GM12801 (cell line): ENCODE measurements at regions not wholly inside any gene's neighbourhood (a gene's known extent, or its start where the extent isn't known, plus 50 kb on each side); places are given as distances from the start of the nearest gene placed in this dataset.

Experiments
- TF ChIP-seq, protein P1 (sequence below): IDR thresholded peaks from one replicate; pipeline ENCODE4 v1.5.1; 2011; ENCODE audit warnings: control low read depth; ENCODE audit not compliant: insufficient read length; ENCODE audit errors: extremely low read depth

DNA sequence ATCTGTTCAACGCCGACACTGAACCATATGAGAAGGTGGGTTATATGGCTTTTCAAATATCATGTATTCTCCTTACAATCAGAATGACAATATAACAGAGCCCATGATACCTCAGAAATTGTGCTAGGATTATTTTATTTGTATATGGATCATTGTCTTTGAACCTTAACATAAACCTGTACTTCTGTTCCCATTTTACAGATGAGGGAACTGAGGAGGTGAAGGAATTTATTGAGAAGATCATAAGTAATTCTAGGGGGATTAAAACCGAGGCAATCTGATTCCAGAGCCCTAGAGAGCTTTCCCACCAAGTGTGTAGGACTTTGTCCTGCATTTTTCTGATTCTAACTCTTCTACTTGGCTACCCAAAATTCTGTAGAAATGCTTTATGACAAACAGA is 279.8 kb upstream of the FANCL start:
- TF ChIP-seq, protein P1, sequence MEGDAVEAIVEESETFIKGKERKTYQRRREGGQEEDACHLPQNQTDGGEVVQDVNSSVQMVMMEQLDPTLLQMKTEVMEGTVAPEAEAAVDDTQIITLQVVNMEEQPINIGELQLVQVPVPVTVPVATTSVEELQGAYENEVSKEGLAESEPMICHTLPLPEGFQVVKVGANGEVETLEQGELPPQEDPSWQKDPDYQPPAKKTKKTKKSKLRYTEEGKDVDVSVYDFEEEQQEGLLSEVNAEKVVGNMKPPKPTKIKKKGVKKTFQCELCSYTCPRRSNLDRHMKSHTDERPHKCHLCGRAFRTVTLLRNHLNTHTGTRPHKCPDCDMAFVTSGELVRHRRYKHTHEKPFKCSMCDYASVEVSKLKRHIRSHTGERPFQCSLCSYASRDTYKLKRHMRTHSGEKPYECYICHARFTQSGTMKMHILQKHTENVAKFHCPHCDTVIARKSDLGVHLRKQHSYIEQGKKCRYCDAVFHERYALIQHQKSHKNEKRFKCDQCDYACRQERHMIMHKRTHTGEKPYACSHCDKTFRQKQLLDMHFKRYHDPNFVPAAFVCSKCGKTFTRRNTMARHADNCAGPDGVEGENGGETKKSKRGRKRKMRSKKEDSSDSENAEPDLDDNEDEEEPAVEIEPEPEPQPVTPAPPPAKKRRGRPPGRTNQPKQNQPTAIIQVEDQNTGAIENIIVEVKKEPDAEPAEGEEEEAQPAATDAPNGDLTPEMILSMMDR: no peak

DNA sequence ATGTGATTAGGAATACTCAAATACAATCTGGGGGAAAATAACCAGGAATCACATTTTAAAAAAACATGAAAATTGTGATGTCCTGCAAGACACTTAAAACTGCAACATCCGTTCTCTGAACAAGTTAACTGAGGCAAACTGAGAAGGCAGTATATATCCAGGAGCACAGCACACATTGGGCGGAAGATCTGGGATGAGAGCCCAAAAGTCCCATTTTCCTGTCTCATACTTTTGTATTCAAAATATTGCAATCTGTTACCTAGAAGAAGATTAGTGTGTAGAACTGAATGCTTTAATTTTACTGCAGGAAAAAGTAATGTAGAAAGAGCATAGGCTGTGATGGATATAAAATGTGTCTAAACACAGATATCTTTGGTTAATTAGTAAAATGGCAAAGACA is 276.8 kb upstream of the FANCL start:
- TF ChIP-seq, protein P1: no peak

DNA sequence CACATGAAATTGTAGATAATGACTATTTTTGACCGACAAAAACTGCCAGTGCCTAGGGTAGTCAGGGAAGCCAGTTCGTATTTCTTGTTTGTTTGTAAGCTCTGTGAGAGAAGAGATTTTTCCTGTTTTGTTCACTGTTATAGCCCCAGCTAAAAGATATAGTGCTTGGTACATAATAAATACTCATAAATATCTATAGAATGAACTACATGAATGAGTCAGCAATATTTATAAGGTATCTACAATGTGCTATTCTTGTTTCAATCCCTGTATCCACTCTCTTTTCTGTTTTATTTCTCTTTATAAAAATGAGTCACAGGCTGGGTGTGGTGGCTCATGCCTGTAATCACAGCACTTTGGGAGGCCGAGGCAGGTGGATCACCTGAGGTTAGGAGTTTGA is 275.6 kb upstream of the FANCL start:
- TF ChIP-seq, protein P1: no peak

DNA sequence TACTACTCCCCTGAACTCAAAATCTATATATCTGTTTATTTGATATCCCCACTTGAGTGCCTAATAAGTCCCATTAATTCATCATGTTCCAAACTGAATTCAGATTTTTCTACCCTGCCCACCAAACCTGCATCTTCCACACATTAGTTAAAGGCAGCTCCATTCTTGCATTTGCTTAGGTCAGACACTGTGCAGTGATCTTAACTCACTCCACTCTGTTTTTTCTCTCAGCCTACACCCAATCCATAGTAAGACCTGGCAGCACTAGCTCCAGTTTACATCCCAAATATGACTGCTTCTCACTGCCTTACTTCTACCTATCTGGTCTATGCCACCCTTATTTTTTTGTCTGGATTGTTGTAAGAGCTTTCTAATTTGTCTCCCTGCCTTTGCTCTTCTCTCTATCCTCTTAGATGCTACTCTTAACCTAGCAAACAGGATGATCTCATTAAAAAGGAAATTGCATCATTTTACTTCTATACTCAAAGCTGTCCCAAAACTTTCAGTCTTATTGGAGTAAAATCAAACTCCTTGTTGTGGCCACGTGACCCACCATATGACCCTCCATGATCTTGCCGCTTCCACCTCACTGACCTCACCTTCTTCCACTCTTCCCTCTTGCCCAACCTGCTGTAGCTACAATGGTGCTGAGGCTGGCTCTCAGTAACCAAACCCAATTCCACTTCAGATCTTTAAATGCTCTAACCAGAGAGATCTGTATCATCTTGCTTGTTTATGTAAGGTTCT is 274.9 kb upstream of the FANCL start:
- TF ChIP-seq, protein P1: no peak

DNA sequence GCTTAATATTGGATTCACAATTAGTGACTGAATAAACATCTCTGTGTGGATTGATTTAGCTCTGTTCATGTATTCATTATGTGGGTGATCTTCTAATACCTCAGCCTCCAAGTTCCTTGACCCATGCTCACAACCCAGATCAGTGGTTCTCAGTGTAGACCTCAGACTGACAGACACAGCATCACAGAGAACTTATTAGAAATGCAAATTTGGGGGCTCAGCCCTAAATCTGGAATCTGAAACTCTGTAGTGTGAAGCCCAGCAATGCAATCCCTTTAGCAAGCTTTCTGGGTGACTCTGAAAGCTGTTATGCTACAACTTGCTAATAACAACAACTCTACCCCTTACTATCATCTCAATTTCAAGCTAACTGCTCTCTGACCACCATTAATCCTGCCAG is 273.1 kb upstream of the FANCL start:
- TF ChIP-seq, protein P1: no peak

DNA sequence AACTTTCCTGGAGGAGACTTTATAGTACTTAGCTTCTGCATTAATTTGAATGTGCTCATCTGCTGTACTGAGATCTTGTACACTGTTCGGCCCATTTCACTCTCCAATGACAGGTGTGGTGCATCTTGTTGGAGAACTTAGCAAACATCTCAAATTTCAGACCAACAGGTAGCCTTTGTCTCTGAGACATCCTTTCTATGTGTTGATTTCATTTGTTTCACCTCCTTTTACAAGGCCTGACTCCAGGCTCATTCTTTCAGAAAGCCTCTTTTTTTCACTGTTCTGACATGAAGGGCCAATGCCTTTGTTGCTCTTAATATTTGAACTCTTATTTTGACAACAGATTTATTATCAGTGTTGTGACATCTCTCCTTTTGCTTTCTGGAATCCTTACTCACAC is 271.8 kb upstream of the FANCL start:
- TF ChIP-seq, protein P1: no peak

DNA sequence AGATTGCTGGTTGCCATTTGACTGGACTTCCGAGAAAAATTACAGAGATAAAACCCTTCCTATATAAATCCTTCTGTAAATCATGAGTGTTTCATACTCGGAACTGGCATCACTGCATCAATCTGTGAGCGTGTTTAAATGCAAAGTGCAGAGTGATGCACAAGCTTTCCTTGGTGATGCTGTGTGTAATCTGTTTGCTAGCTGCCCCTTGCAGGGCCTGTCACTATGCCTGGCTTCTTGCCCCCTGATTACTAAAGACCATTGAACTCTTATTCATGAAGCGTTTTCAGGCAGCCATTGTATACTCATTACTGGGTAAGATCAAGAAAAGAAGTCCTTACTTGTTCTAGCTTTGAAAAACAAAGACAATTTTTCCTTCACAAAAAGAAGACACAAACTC is 266.9 kb upstream of the FANCL start:
- TF ChIP-seq, protein P1: no peak
